D721Med (cell line): ENCODE measurements at regions not wholly inside any gene's neighbourhood (a gene's known extent, or its start where the extent isn't known, plus 50 kb on each side); places are given as distances from the start of the nearest gene placed in this dataset.

Experiments
- DNase-seq: peaks from one replicate; pipeline ENCODE4 v3.0.0; 2011; ENCODE audit warnings: low spot score; ENCODE audit not compliant: insufficient read length
- FAIRE-seq: peaks from 2 replicates; lab custom pipeline; 2011; peaks lifted over from hg19 to GRCh38; lab: Jason Lieb, UNC
- CTCF ChIP-seq: IDR thresholded peaks from 2 replicates; pipeline ENCODE4 v1.5.1; 2012; ENCODE audit warnings: mild to moderate bottlenecking, control low read depth; ENCODE audit not compliant: insufficient read depth; ENCODE audit errors: missing control alignments

GRCh38 chr1:221089803-221090202, 210.6 kb downstream of the HLX start:
- FAIRE-seq = peak; percentile 61
- no peak for DNase-seq

GRCh38 chr1:221093903-221094791, 214.9 kb downstream of the HLX start:
- TF ChIP-seq CTCF = no peak

More at GRCh38 chr1:221089803-221090202, 210.6 kb downstream of the HLX start:
- TF ChIP-seq CTCF = no peak

GRCh38 chr1:221097479-221098281, 218.4 kb downstream of the HLX start:
- FAIRE-seq (no peak), DNase-seq (no peak)
- no peak for TF ChIP-seq CTCF

More at GRCh38 chr1:221093903-221094791, 214.9 kb downstream of the HLX start:
- no peak for DNase-seq
- FAIRE-seq = no peak

GRCh38 chr1:221098471-221099405, 219.5 kb downstream of the HLX start:
- FAIRE-seq (no peak), DNase-seq (no peak)
- TF ChIP-seq CTCF = no peak

- no peak for TF ChIP-seq CTCF
- no peak for FAIRE-seq
- no peak for DNase-seq
These were observed 220.7 kb downstream of the HLX start for GRCh38 chr1:221099747-221100595.

GRCh38 chr1:221100611-221101010, 221.4 kb downstream of the HLX start:
- DNase-seq (no peak), FAIRE-seq (no peak)
- TF ChIP-seq CTCF = no peak
